Esophagus squamous epithelium (tissue), 5 donors: ENCODE measurements at regions not wholly inside any gene's neighbourhood (a gene's known extent, or its start where the extent isn't known, plus 50 kb on each side); places are given as distances from the start of the nearest gene placed in this dataset.
"Not testable (repeated sequence)": the region's sequence is repeated elsewhere in the genome, so short reads cannot be mapped to it uniquely, and the experiment has no call there.

Experiments
- DNase-seq: peaks from one replicate; lab custom pipeline; 2025; lab: John Stamatoyannopoulos, UW
- H3K27ac ChIP-seq, 4 donors: fragments of 200-600 bp; sonication (generic); one replicate each; pipeline ENCODE4 v1.5.1; 2016 to 2019; ENCODE audit warnings: mild to moderate bottlenecking in 1 of 4
- H3K27me3 ChIP-seq, 4 donors: fragments of 200-600 bp; sonication (generic); 1 replicate in 3 of 4; 2 replicates in 1 of 4; pipeline versions ENCODE4 v1.5.1 to v1.6.0; 2017 to 2021; ENCODE audit warnings: antibody characterized with exemption in 1 of 4
- H3K36me3 ChIP-seq, 3 donors: fragments of 200-600 bp; sonication (generic); one replicate each; pipeline ENCODE4 v1.5.1; 2016 to 2019
- H3K4me1 ChIP-seq, 3 donors: fragments of 200-600 bp; sonication (generic); one replicate each; pipeline ENCODE4 v1.5.1; 2017 to 2019
- H3K4me3 ChIP-seq, 4 donors: fragments of 200-600 bp; sonication (generic); 1 replicate in 3 of 4; 2 replicates in 1 of 4; pipeline ENCODE4 v1.5.1; 2016 to 2019; ENCODE audit warnings: mild to moderate bottlenecking in 2 of 4, moderate library complexity in 1 of 4
- H3K9me3 ChIP-seq, 3 donors: fragments of 200-600 bp; sonication (generic); one replicate each; pipeline ENCODE4 v1.5.1; 2016 to 2019
- POLR2A ChIP-seq, 4 donors: fragments of 450-650 bp; IDR thresholded peaks; one replicate each; pipeline ENCODE4 v1.6.1; 2017; ENCODE audit warnings: antibody characterized with exemption in 4 of 4, mild to moderate bottlenecking in 4 of 4, moderate library complexity in 3 of 4
- WGBS, 2 donors: methylation state at CpG; one replicate each; pipeline ENCODE4 v1.1.5; 2018; 5-methylcytosine and 5-hydroxymethylcytosine counted together
- intact Hi-C: fragments of 100-400 bp; cut with DNase I; formaldehyde crosslinking; loops from one replicate; pipeline ENCODE4 v1.15.0; 2022
- TF ChIP-seq, protein P1 (sequence below), 6 experiments: fragments of 450-650 bp in 4 of 6; fragments of 200-600 bp in 2 of 6; sonication (generic) in 2 of 6; IDR thresholded peaks; one replicate each; pipeline ENCODE4 v1.5.1; 2016 to 2019; ENCODE audit warnings: antibody characterized with exemption in 6 of 6, mild to moderate bottlenecking in 4 of 6, moderate library complexity in 4 of 6
- donor health status: DM: yes; HTN: yes; CAD: no.

DNA sequence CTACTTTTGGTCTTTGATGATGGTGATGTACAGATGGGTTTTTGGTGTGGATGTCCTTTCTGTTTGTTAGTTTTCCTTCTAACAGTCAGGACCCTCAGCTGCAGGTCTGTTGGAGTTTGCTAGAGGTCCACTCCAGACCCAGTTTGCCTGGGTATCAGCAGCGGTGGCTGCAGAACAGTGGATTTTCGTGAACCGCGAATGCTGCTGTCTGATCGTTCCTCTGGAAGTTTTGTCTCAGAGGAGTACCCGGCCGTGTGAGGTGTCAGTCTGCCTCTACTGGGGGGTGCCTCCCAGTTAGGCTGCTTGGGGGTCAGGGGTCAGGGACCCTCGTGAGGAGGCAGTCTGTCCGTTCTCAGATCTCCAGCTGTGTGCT lies 56.6 kb upstream of the TNFAIP8 start:
- intact Hi-C loops, H3K36me3 ChIP-seq, H3K4me3 ChIP-seq, DNase-seq, H3K27ac ChIP-seq, H3K9me3 ChIP-seq, H3K27me3 ChIP-seq: not testable (repeated sequence)
- H3K4me1 ChIP-seq: peaks cover 9 to 21% (median 13%) of the 10 kb centered on the region in 3 donors
- 90% methylated on average over 3 of the region's 9 CpGs; no CpG with 5 or more reads in 1 of the 2 donors for WGBS, 2 donors

DNA sequence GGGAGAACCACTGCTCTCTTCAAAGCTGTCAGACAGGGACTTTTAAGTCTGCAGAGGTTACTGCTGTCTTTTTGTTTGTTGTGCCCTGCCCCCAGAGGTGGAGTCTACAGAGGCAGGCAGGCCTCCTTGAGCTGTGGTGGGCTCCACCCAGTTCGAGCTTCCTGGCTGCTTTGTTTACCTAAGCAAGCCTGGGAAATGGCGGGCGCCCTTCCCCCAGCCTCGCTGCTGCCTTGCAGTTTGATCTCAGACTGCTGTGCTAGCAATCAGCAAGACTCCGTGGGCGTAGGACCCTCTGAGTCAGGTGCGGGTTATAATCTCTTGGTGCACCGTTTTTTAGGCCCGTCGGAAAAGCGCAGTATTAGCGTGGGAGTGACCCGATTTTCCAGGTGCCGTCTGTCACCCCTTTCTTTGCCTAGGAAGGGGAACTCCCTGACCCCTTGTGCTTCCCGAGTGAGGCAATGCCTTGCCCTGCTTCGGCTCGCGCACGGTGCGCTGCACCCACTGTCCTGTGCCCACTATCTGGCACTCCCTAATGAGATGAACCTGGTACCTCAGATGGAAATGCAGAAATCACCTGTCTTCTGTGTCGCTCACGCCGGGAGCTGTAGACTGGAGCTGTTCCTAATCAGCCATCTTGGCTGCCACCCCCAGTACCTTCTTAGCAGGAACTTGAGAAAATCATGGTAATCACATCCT lies 56.1 kb upstream of the TNFAIP8 start:
- H3K9me3 ChIP-seq, intact Hi-C loops, H3K27me3 ChIP-seq, H3K36me3 ChIP-seq, DNase-seq: not testable (repeated sequence)
- peaks cover 9 to 27% (median 13%) of the 10 kb centered on the region in 3 donors for H3K4me1 ChIP-seq
- WGBS, 2 donors: 82 to 100% methylated on average over 8 to 17 of the region's 23 CpGs
- peak overlapping the region in 1 of 4 donors; percentile 9 for H3K27ac ChIP-seq
- peak overlapping the region in 2 of 4 donors; percentile 22 to 26 for H3K4me3 ChIP-seq

DNA sequence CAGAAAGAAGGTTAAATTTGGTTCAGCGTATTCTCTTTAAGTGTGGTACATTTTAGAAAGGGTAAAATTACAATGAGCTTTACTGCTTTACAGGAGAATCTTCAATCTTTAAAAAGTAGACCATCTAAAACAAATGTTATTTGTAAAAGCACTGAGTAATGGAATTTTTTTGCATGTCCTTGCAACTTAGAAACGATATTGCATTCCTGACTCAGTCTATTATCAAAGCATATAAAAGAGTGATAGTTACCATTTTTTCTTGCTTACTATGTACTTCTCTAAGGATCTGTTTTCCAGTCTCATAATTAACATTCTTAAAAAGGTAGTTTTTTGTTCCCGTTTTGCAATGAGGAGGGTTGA lies 55.5 kb upstream of the TNFAIP8 start:
- Histone ChIP-seq H3K4me3 (no peak overlapping the region), H3K4me1 (peaks cover 9 to 27% (median 13%) of the 10 kb centered on the region in 3 donors), H3K27ac (peak overlapping the region in 1 of 4 donors; percentile 9), H3K36me3 (no peaks in the 10 kb centered on the region), H3K27me3 (no peaks in the 10 kb centered on the region), H3K9me3 (no peaks in the 10 kb centered on the region)
- WGBS, 2 donors: 73 to 74% methylated on average over 3 of the region's 3 CpGs
- DNase-seq: no peak
- TF ChIP-seq, protein P1, sequence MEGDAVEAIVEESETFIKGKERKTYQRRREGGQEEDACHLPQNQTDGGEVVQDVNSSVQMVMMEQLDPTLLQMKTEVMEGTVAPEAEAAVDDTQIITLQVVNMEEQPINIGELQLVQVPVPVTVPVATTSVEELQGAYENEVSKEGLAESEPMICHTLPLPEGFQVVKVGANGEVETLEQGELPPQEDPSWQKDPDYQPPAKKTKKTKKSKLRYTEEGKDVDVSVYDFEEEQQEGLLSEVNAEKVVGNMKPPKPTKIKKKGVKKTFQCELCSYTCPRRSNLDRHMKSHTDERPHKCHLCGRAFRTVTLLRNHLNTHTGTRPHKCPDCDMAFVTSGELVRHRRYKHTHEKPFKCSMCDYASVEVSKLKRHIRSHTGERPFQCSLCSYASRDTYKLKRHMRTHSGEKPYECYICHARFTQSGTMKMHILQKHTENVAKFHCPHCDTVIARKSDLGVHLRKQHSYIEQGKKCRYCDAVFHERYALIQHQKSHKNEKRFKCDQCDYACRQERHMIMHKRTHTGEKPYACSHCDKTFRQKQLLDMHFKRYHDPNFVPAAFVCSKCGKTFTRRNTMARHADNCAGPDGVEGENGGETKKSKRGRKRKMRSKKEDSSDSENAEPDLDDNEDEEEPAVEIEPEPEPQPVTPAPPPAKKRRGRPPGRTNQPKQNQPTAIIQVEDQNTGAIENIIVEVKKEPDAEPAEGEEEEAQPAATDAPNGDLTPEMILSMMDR (IDR thresholded peaks at IDR 0.05): no peak
- no peak for TF ChIP-seq POLR2A (IDR thresholded peaks at IDR 0.05)
- intact Hi-C loops: no loop called here

DNA sequence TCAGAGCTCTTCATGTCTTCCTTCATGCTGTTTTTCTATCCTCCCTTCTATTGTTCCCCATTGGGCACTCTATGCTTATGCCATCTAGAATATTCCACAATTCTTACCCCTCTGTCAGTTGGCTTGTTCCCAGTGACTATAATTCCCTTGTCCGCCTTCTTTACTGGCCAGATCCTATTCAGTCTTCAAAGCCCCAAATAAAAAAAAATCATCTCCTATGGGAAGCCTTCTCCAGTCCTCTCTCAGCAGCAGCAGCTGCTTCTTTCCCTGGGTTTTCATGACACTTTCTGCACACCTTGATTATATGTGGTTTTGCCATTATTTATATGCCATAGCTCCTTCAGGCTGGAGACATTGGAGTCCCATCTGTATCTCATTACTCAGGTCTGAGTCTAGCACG lies 54.6 kb upstream of the TNFAIP8 start:
- Histone ChIP-seq H3K27ac (no peak overlapping the region), H3K36me3 (no peaks in the 10 kb centered on the region), H3K9me3 (no peaks in the 10 kb centered on the region), H3K27me3 (no peaks in the 10 kb centered on the region), H3K4me3 (no peak overlapping the region), H3K4me1 (peaks cover 9 to 27% (median 13%) of the 10 kb centered on the region in 3 donors)
- intact Hi-C loops: no loop called here
- DNase-seq: no peak
- 69 to 77% methylated on average over 2 of the region's 2 CpGs for WGBS, 2 donors
- no peak for TF ChIP-seq POLR2A (IDR thresholded peaks at IDR 0.05)
- TF ChIP-seq, protein P1 (IDR thresholded peaks at IDR 0.05): no peak

DNA sequence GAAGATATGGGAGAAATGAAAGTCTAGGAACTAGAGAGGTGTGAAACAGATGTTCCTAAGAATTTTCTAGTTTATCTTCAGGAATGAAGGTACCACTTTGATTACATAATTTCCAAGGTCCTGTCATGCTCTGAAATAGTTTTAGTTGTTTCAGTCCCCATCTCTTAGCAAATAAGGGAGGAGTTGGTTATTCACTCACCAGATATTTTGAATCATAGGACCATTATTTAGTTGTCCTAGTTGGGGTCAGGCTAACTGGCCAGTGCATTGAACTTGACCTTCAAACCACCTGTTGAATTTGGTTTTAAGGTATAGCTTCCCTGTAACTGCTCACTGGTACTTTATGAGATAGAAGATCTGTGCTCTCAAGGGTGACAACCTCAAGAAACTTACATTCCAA lies 53.9 kb upstream of the TNFAIP8 start:
- peaks cover 9 to 27% (median 13%) of the 10 kb centered on the region in 3 donors for H3K4me1 ChIP-seq
- H3K27me3 ChIP-seq: no peaks in the 10 kb centered on the region
- no peak for DNase-seq
- H3K27ac ChIP-seq: no peak overlapping the region
- no peaks in the 10 kb centered on the region for H3K9me3 ChIP-seq
- H3K4me3 ChIP-seq: no peak overlapping the region
- no peaks in the 10 kb centered on the region for H3K36me3 ChIP-seq
- TF ChIP-seq POLR2A (IDR thresholded peaks at IDR 0.05): no peak
- TF ChIP-seq, protein P1 (IDR thresholded peaks at IDR 0.05): no peak
- intact Hi-C loops: no loop called here

DNA sequence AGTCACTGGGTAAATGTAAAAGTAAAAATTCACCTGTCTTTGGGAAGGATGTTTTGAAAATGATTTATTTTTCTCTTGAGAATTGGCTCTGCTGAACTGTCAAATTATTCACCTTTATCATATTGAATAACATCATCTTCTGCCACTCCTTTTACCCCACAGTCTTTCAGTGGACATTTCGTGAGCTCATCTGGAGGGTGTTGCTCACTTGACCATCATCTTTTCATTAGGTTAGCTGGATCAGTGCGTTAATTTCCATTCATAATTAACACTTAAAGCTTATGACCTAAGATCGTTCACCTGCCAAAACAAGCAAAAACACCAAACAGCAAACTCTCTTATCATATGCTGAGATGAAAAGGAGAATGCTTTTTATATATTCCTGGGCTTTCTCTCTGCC lies 53.4 kb upstream of the TNFAIP8 start:
- peaks cover 9 to 27% (median 13%) of the 10 kb centered on the region in 3 donors for H3K4me1 ChIP-seq
- H3K36me3 ChIP-seq: no peaks in the 10 kb centered on the region
- H3K9me3 ChIP-seq: no peaks in the 10 kb centered on the region
- no peak for DNase-seq
- WGBS, 2 donors: 76 to 78% methylated on average over 3 of the region's 3 CpGs
- peak overlapping the region in 2 of 4 donors; percentile 29 to 51 for H3K27ac ChIP-seq
- H3K27me3 ChIP-seq: no peaks in the 10 kb centered on the region
- intact Hi-C loops: no loop called here
- H3K4me3 ChIP-seq: no peak overlapping the region
- TF ChIP-seq, protein P1 (IDR thresholded peaks at IDR 0.05): no peak
- TF ChIP-seq POLR2A (IDR thresholded peaks at IDR 0.05): no peak
